SK-N-MC (cell line): ENCODE measurements at regions not wholly inside any gene's neighbourhood (a gene's known extent, or its start where the extent isn't known, plus 50 kb on each side); places are given as distances from the start of the nearest gene placed in this dataset.

Source experiments
- DNase-seq: peaks from one replicate; pipeline ENCODE4 v3.0.0-alpha.2; 2011; ENCODE audit warnings: low read depth, low spot score
- H3K27ac ChIP-seq: fragments of 200-600 bp; sonication (generic); 2 replicates; pipeline ENCODE4 v1.5.1; 2016; ENCODE audit warnings: mixed run types
- H3K36me3 ChIP-seq: fragments of 200-600 bp; sonication (generic); 2 replicates; pipeline ENCODE4 v1.6.1; 2017; ENCODE audit warnings: antibody characterized with exemption, low read length, mixed read lengths; ENCODE audit not compliant: insufficient read depth
- H3K4me3 ChIP-seq: fragments of 200-600 bp; sonication (generic); 2 replicates; pipeline ENCODE4 v1.5.1; 2016
- H3K9ac ChIP-seq: fragments of 200-600 bp; sonication (generic); 2 replicates; pipeline ENCODE4 v1.8.0; 2017; ENCODE audit warnings: mixed run types, mixed read lengths; ENCODE audit not compliant: insufficient read length
- H3K9me3 ChIP-seq: fragments of 200-600 bp; sonication (generic); 2 replicates; pipeline ENCODE4 v1.6.1; 2017; ENCODE audit warnings: low read depth, mild to moderate bottlenecking, antibody characterized with exemption, low read length, moderate library complexity, mixed read lengths
- EZH2 ChIP-seq: fragments of 200-600 bp; sonication (generic); IDR thresholded peaks from one replicate; pipeline ENCODE4 v1.6.1; 2017; ENCODE audit warnings: antibody characterized with exemption
- FOXP2 ChIP-seq: optimal IDR thresholded peaks from 2 replicates; pipeline ENCODE3; 2011; ENCODE audit warnings: mild to moderate bottlenecking, moderate library complexity; ENCODE audit not compliant: insufficient read depth; ENCODE audit errors: extremely low read length, control extremely low read depth
- POLR2AphosphoS5 ChIP-seq: IDR thresholded peaks from 2 replicates; pipeline ENCODE4 v1.6.1; 2012; ENCODE audit warnings: mild to moderate bottlenecking, low read depth, low read length, borderline replicate concordance

DNA sequence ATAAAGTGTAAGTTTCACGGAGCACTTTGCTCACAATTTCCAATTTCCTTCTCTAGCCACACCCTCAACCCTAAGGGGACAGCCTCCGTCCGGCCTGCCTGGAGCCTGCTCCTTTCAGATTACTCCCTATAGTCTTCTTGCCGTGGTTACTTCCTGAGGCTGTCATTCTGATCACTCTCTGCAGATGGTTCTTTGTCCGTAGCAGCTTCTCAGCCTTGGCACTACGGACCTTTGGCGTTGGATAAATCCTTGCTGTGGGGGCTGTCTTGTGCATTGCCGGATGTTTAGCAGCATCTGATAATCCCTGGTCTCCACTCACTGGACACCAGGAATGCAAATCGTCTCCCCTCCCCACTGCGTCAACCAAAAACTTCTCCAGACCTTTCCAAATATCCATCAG is 447.5 kb upstream of the KIRREL3 start:
- Histone ChIP-seq H3K27ac (no peak overlapping the region), H3K36me3 (no peaks in the 10 kb centered on the region), H3K4me3 (no peak overlapping the region), H3K9ac (no peak overlapping the region), H3K9me3 (no peaks in the 10 kb centered on the region)
- TF ChIP-seq FOXP2 (no peak), EZH2 (no peak), POLR2AphosphoS5 (no peak)
- DNase-seq: no peak

DNA sequence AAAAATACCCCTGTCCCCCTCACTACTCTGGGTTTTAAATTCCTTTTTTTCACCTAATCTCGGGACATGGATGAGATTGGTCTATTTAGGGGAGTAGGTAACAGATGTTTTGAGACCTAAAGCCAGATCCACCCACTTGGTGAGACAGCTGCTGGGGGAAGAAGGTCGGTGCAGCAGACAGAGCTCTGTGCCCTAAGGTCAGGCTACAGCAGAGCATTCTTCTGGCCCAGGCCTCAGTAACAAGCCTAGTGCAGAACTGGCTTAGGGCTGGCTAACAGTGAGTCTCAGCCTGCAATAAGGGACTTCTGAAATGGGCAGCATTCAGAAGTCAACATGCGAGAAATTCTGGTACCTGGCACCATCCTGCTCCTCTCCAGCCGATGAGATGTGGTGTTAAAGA is 444.9 kb upstream of the KIRREL3 start:
- TF ChIP-seq POLR2AphosphoS5 (no peak), FOXP2 (no peak), EZH2 (no peak)
- H3K9me3 ChIP-seq: no peaks in the 10 kb centered on the region
- no peak overlapping the region for H3K27ac ChIP-seq
- H3K36me3 ChIP-seq: no peaks in the 10 kb centered on the region
- H3K4me3 ChIP-seq: no peak overlapping the region
- DNase-seq: no peak
- H3K9ac ChIP-seq: no peak overlapping the region

DNA sequence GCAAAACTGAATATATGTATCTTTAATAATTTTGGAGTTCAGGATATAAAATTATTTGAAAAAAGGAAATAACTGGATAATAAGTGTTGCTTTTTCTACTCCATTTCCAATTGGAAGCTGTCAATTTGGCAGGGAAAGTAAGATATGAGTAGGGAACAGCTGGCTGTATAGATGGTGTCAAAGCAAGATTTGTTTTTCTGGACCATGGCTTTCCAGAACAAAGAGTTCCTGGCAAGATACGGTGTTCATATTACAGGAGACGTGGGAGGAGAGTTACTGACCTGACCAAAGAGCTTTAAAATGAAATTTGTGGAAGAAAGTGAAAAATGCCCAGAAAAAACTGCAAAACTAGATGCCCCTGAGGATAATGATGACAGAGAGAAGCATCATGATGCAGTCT is 442.7 kb upstream of the KIRREL3 start:
- H3K27ac ChIP-seq: no peak overlapping the region
- H3K9ac ChIP-seq: no peak overlapping the region
- no peak for DNase-seq
- H3K36me3 ChIP-seq: no peaks in the 10 kb centered on the region
- H3K4me3 ChIP-seq: no peak overlapping the region
- no peaks in the 10 kb centered on the region for H3K9me3 ChIP-seq
- TF ChIP-seq EZH2 (no peak), FOXP2 (no peak), POLR2AphosphoS5 (no peak)

DNA sequence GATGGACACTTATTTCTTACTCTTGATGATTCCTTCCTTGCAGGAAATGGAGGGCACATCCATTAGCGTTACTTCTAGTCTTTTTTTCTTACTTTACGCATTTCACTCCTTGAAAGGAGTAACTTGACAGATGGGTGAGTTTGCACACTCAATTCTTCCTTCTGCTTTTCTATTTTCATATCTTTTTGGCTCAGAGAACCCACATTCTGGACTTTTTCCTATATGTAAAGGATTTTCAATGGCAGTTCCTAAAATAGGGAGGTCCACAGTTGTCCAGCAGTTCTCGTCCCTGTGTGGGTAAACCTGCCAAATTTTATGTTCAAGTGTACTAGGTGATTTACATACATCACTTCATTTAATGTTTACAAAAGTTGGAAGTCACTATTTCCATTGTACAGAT is 440.0 kb upstream of the KIRREL3 start:
- Histone ChIP-seq H3K9me3 (no peaks in the 10 kb centered on the region), H3K36me3 (no peaks in the 10 kb centered on the region), H3K27ac (no peak overlapping the region), H3K9ac (no peak overlapping the region), H3K4me3 (no peak overlapping the region)
- TF ChIP-seq POLR2AphosphoS5 (no peak), EZH2 (no peak), FOXP2 (no peak)
- DNase-seq: no peak

DNA sequence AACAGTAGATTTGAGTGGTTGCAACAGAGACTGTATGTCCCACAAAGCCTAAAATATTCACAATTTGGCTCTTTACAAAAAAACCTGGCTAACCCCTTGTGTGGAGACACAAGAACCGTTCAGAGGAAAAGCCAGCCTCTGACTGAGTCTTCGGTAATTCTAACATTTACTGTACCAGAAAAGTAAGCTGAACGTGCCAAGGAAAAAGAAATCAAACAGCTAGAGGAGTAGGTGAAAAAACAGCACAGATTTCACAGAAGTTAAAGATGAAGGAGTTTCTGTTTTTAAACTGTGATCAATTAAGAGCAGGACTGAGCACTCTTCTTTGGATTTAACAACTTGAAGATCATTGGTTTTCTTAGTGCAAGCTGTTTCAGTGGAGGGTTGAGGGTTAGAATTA is 424.7 kb upstream of the KIRREL3 start:
- Histone ChIP-seq H3K9me3 (no peaks in the 10 kb centered on the region), H3K36me3 (no peaks in the 10 kb centered on the region), H3K27ac (no peak overlapping the region), H3K9ac (no peak overlapping the region), H3K4me3 (no peak overlapping the region)
- TF ChIP-seq FOXP2 (no peak), EZH2 (no peak), POLR2AphosphoS5 (no peak)
- DNase-seq: no peak

DNA sequence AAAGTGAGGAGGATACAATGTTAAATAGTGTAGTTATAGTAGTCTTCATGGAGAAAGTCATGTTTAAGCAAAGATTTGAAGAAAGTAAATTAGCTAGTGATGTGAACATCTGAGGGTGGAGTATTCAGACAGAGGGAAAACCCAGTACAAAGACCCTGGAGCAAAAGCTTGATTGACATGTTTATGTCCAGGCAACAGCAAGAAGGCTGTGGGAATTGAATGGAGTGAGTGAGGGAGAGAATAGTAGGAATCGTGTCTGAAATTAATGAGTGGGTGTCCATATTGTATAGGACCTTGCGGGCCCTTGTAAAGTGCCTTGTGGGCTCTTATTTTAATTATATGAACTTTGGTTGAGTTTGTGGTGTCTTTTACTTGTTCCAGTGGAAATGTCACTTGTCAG is 424.1 kb upstream of the KIRREL3 start:
- H3K36me3 ChIP-seq: no peaks in the 10 kb centered on the region
- DNase-seq: no peak
- no peak overlapping the region for H3K4me3 ChIP-seq
- H3K27ac ChIP-seq: no peak overlapping the region
- TF ChIP-seq FOXP2 (no peak), POLR2AphosphoS5 (no peak), EZH2 (no peak)
- no peaks in the 10 kb centered on the region for H3K9me3 ChIP-seq
- no peak overlapping the region for H3K9ac ChIP-seq

DNA sequence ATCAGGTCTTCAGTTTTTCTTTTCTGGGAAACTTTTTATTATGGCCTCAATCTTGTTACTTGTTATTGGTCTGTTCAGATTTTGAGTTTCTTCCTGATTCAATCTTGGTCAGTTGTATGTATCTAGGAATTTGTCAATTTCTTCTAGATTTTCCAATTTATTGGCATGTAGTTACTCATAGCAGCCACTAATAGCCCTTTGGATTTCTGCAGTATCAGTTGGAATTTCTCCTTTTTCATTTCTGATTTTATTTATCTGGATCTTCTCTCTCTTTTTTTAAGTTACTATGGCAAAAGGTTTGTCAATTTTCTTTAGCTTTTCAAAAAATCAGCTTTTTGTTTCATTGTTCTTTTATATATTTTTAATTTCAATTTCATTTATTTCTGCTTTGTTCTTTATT is 419.6 kb upstream of the KIRREL3 start:
- Histone ChIP-seq H3K9ac (no peak overlapping the region), H3K9me3 (no peaks in the 10 kb centered on the region), H3K36me3 (no peaks in the 10 kb centered on the region), H3K27ac (no peak overlapping the region), H3K4me3 (no peak overlapping the region)
- TF ChIP-seq POLR2AphosphoS5 (no peak), FOXP2 (no peak), EZH2 (no peak)
- no peak for DNase-seq

DNA sequence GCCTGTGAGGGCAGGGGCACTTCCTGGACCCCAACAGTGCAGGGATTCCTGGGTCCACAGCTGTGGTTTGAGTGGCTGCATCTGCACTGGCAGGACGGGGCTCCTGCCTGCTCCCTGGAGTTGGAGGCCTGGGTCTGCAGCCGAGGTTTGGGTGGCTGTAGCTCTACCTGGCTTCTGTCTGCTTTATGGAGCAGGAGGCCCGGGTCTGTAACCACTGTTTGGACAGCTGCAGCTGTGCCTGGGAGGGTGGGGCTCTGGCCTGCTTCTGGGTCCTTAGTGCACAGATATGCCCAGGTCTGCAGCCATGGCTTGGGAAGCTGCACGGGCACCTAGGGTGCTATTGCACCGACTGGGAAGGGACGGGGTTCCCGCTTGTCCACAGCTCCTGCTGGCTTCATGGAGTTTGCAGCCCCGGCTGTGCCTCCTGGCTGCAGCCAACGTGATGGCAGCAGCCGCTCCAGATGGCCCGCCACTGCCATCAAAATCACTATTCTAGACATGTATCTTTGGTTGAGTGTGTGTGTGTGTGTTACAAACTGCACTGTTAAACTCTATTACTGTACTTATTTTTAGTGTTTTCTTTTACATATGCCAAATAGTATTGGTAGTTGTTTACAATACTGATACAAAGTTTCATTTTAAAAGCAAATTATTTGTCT is 412.3 kb upstream of the KIRREL3 start:
- no peak for DNase-seq
- Histone ChIP-seq H3K4me3 (no peak overlapping the region), H3K9me3 (no peaks in the 10 kb centered on the region; the same call in 1 of the 2 replicates), H3K36me3 (no peaks in the 10 kb centered on the region), H3K27ac (no peak overlapping the region), H3K9ac (no peak overlapping the region)
- TF ChIP-seq FOXP2 (no peak), EZH2 (no peak), POLR2AphosphoS5 (no peak)

DNA sequence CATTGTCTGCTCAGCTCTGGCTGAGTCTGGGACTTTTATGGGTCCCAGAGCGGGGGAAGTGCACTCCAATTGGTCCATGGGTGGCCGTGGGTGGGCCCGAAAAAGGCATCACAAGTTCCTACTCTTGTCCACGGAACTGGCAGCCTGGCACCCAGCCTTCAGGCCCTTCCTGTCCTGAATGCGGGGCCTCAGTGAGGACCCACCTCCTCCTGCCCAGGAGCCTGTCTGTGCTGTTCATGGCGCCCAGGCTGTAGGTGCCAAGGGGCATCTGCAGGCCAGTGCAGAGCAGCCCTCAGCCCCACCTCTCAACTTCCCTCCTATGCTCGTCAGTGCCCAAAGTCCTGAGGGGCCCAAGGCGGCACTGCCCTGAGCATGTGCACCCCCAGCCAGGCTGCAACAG is 411.7 kb upstream of the KIRREL3 start:
- Histone ChIP-seq H3K4me3 (no peak overlapping the region), H3K36me3 (no peaks in the 10 kb centered on the region), H3K9ac (no peak overlapping the region), H3K9me3 (no peaks in the 10 kb centered on the region; the same call in 1 of the 2 replicates), H3K27ac (no peak overlapping the region)
- TF ChIP-seq FOXP2: no peak
- no peak for TF ChIP-seq EZH2
- no peak for TF ChIP-seq POLR2AphosphoS5
- no peak for DNase-seq

DNA sequence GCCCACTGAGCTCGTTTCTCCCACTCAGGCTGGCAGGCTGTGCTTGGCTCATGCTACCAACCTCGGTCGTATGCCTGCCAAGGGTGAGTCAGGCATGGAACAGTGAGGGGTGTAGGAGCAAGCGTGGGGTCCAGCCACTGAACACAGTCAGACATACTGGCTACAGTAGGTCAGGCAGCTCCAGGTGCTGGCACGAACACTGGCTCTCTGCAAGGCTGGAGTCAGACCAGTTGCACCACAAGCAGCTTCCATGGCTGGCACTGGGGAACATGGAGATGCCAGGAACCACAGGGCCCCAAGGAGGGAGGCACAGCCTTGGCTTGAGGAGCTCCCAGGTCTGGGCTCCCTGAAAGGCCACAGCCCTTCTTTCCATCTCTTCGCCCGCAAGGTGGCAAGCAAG is 410.7 kb upstream of the KIRREL3 start:
- H3K36me3 ChIP-seq: no peaks in the 10 kb centered on the region
- DNase-seq: no peak
- H3K9ac ChIP-seq: no peak overlapping the region
- H3K4me3 ChIP-seq: no peak overlapping the region
- no peaks in the 10 kb centered on the region; the same call in 1 of the 2 replicates for H3K9me3 ChIP-seq
- TF ChIP-seq POLR2AphosphoS5 (no peak), EZH2 (no peak), FOXP2 (no peak)
- H3K27ac ChIP-seq: no peak overlapping the region
